ENCODE measurements at regions not wholly inside any gene's neighbourhood (a gene's known extent, or its start where the extent isn't known, plus 50 kb on each side); places are given as distances from the start of the nearest gene placed in this dataset.

DNA sequence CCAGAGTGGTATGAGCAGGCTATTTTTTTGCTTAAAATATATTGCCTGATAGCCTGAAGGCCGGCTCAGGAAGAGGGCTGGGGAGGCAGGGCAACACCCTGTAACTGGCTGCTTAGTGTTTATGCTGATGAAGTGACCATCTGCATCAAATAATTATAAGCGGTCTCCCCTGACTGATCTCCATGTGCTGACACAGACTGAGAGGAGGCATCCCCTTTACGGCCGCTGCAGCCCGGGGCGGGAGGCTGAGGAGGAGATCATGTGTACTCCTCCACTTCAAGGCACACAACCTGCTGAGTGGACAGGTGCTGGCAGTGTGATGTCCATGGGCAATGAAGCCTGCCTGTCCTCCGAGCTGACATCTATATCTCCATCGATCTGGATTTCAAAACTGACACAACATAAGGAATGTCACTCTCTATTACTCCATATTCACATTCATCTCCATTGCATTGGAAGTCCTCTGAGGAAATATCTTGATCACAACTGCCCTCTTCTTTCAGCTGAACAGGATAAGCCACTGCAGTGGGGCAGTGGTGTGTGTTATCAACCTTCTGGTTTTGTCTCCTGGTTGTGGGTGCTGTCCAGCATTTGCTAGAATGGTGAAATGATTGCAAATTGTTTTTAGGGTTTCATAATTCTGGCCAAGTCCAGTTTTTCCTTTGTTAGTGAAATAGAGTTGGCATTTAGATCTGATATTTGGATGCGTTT, 143.5 kb downstream of the AQP4 start:
- Histone ChIP-seq H3F3A (replicated peaks; ENCODE audit: insufficient read depth) (no peaks in the 10 kb centered on the region), H3K4me1 (ENCODE audit: control insufficient read depth in 1 of 2, insufficient read depth in 2 of 2, low read depth in 1 of 2, low read length in 1 of 2) (peaks cover 0 to 2% of the 10 kb centered on the region in 2 experiments; a peak in 1 of 4 replicates), H3K4me2 (no peak overlapping the region), H4K20me1 (ENCODE audit: insufficient read depth) (no peaks in the 10 kb centered on the region), H3K9ac (no peak overlapping the region), H3K27me3 (ENCODE audit: insufficient read depth) (no peaks in the 10 kb centered on the region), H3K9me3 (no peaks in the 10 kb centered on the region), H3K4me3 (ENCODE audit: low read depth in 2 of 2, low read length in 1 of 2) (no peak overlapping the region), H3K36me3 (replicated peaks in 1 of 2; ENCODE audit: control insufficient read depth in 1 of 2, insufficient read depth in 2 of 2, low read length in 1 of 2) (no peaks in the 10 kb centered on the region), H3K9me2 (no peaks in the 10 kb centered on the region), H3K27ac (ENCODE audit: low read depth in 2 of 2, low read length in 1 of 2) (no peak overlapping the region), H2AFZ (ENCODE audit: low read depth) (no peak overlapping the region), H3K79me2 (ENCODE audit: insufficient read depth) (no peaks in the 10 kb centered on the region)
- ChIA-PET CTCF (interaction anchor here (1.2 kb wide), 1 partner anchor 11 kb away, joined by 3 read pairs; no protein-coding TSS in a partner anchor), POLR2A (no interaction called here)
- no peak for DNase-seq
- WGBS (ENCODE audit: low lambda C conversion rate) = 52% methylated on average over 6 of the region's 9 CpGs
- TF ChIP-seq MXI1 (IDR thresholded peaks at IDR 0.05; ENCODE audit: low read depth, low read length) (no peak), FOXJ3 (CRISPR knock-in tag; IDR thresholded peaks at IDR 0.05) (no peak), SMC3 (IDR thresholded peaks at IDR 0.05; ENCODE audit: low read depth, low read length) (no peak), TAF1 (IDR thresholded peaks at IDR 0.05; ENCODE audit: borderline replicate concordance, low read depth, low read length) (no peak), POLR2AphosphoS5 (IDR thresholded peaks at IDR 0.05; ENCODE audit: low read depth, low read length) (no peak), RCOR1 (IDR thresholded peaks at IDR 0.05; ENCODE audit: low read length) (no peak), SIN3A (IDR thresholded peaks at IDR 0.05; ENCODE audit: borderline replicate concordance, low read depth, low read length) (no peak)
- TF ChIP-seq, protein P1, sequence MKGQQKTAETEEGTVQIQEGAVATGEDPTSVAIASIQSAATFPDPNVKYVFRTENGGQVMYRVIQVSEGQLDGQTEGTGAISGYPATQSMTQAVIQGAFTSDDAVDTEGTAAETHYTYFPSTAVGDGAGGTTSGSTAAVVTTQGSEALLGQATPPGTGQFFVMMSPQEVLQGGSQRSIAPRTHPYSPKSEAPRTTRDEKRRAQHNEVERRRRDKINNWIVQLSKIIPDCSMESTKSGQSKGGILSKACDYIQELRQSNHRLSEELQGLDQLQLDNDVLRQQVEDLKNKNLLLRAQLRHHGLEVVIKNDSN (IDR thresholded peaks at IDR 0.05; ENCODE audit: borderline replicate concordance, low read depth) = no peak
- TF ChIP-seq, protein P2, sequence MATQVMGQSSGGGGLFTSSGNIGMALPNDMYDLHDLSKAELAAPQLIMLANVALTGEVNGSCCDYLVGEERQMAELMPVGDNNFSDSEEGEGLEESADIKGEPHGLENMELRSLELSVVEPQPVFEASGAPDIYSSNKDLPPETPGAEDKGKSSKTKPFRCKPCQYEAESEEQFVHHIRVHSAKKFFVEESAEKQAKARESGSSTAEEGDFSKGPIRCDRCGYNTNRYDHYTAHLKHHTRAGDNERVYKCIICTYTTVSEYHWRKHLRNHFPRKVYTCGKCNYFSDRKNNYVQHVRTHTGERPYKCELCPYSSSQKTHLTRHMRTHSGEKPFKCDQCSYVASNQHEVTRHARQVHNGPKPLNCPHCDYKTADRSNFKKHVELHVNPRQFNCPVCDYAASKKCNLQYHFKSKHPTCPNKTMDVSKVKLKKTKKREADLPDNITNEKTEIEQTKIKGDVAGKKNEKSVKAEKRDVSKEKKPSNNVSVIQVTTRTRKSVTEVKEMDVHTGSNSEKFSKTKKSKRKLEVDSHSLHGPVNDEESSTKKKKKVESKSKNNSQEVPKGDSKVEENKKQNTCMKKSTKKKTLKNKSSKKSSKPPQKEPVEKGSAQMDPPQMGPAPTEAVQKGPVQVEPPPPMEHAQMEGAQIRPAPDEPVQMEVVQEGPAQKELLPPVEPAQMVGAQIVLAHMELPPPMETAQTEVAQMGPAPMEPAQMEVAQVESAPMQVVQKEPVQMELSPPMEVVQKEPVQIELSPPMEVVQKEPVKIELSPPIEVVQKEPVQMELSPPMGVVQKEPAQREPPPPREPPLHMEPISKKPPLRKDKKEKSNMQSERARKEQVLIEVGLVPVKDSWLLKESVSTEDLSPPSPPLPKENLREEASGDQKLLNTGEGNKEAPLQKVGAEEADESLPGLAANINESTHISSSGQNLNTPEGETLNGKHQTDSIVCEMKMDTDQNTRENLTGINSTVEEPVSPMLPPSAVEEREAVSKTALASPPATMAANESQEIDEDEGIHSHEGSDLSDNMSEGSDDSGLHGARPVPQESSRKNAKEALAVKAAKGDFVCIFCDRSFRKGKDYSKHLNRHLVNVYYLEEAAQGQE (IDR thresholded peaks at IDR 0.05; ENCODE audit: low read depth, low read length) = no peak
- TF ChIP-seq, protein P3, sequence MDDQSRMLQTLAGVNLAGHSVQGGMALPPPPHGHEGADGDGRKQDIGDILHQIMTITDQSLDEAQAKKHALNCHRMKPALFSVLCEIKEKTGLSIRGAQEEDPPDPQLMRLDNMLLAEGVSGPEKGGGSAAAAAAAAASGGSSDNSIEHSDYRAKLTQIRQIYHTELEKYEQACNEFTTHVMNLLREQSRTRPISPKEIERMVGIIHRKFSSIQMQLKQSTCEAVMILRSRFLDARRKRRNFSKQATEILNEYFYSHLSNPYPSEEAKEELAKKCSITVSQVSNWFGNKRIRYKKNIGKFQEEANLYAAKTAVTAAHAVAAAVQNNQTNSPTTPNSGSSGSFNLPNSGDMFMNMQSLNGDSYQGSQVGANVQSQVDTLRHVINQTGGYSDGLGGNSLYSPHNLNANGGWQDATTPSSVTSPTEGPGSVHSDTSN (IDR thresholded peaks at IDR 0.05) = no peak

DNA sequence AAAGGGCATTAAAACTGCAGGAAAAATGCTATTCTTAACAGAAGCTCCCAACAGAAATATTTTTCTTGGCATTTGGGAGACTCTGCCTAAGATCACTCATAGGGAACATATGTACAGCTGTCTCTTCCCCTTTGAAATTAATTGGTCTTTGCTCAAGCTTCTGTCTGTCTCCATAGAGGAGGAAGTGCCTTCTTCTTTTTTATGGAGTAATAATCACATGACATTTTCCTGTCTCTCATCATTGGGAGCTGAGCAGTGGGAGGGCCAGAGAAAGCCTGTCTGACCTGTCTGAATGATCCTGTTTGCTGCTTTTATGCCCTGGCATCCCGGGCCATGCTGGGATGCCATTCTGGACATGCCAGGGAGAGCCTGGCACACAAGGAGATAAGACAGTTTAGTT, 145.6 kb downstream of the AQP4 start:
- Histone ChIP-seq H3F3A (replicated peaks; ENCODE audit: insufficient read depth) (no peaks in the 10 kb centered on the region), H4K20me1 (ENCODE audit: insufficient read depth) (no peaks in the 10 kb centered on the region), H3K4me3 (ENCODE audit: low read depth in 2 of 2, low read length in 1 of 2) (no peak overlapping the region), H3K27ac (ENCODE audit: low read depth in 2 of 2, low read length in 1 of 2) (no peak overlapping the region), H3K27me3 (ENCODE audit: insufficient read depth) (no peaks in the 10 kb centered on the region), H3K9ac (no peak overlapping the region), H3K4me2 (no peak overlapping the region), H2AFZ (ENCODE audit: low read depth) (no peak overlapping the region), H3K9me3 (no peaks in the 10 kb centered on the region), H3K4me1 (ENCODE audit: control insufficient read depth in 1 of 2, insufficient read depth in 2 of 2, low read depth in 1 of 2, low read length in 1 of 2) (peaks cover 0 to 2% of the 10 kb centered on the region in 2 experiments; a peak in 1 of 4 replicates), H3K9me2 (no peaks in the 10 kb centered on the region), H3K36me3 (replicated peaks in 1 of 2; ENCODE audit: control insufficient read depth in 1 of 2, insufficient read depth in 2 of 2, low read length in 1 of 2) (no peaks in the 10 kb centered on the region), H3K79me2 (ENCODE audit: insufficient read depth) (no peaks in the 10 kb centered on the region)
- 0% methylated on average over 1 of the region's 1 CpG for WGBS (ENCODE audit: low lambda C conversion rate)
- ChIA-PET CTCF (interaction anchor here (1.0 kb wide), 1 partner anchor 13 kb away, joined by 3 read pairs; no protein-coding TSS in a partner anchor), POLR2A (interaction anchor here (1.0 kb wide), 1 partner anchor 63 kb away, joined by 3 read pairs; no protein-coding TSS in a partner anchor)
- TF ChIP-seq RFX5 (IDR thresholded peaks at IDR 0.05; ENCODE audit: low read length) = no peak
- TF ChIP-seq YY1 (IDR thresholded peaks at IDR 0.05; ENCODE audit: low read depth) = no peak
- TF ChIP-seq, protein P4, sequence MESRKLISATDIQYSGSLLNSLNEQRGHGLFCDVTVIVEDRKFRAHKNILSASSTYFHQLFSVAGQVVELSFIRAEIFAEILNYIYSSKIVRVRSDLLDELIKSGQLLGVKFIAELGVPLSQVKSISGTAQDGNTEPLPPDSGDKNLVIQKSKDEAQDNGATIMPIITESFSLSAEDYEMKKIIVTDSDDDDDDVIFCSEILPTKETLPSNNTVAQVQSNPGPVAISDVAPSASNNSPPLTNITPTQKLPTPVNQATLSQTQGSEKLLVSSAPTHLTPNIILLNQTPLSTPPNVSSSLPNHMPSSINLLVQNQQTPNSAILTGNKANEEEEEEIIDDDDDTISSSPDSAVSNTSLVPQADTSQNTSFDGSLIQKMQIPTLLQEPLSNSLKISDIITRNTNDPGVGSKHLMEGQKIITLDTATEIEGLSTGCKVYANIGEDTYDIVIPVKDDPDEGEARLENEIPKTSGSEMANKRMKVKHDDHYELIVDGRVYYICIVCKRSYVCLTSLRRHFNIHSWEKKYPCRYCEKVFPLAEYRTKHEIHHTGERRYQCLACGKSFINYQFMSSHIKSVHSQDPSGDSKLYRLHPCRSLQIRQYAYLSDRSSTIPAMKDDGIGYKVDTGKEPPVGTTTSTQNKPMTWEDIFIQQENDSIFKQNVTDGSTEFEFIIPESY (IDR thresholded peaks at IDR 0.05; ENCODE audit: borderline replicate concordance, low read depth) = no peak
- no peak for DNase-seq

All from SK-N-SH (cell line).